Renal cortical epithelial cell (primary cell): ENCODE measurements at regions not wholly inside any gene's neighbourhood (a gene's known extent, or its start where the extent isn't known, plus 50 kb on each side); places are given as distances from the start of the nearest gene placed in this dataset.
"Not testable (repeated sequence)": the region's sequence is repeated elsewhere in the genome, so short reads cannot be mapped to it uniquely, and the experiment has no call there.

Experiments
- DNase-seq: peaks from one replicate; pipeline ENCODE4 v3.0.0-alpha.2; 2011; ENCODE audit warnings: low read depth

DNA sequence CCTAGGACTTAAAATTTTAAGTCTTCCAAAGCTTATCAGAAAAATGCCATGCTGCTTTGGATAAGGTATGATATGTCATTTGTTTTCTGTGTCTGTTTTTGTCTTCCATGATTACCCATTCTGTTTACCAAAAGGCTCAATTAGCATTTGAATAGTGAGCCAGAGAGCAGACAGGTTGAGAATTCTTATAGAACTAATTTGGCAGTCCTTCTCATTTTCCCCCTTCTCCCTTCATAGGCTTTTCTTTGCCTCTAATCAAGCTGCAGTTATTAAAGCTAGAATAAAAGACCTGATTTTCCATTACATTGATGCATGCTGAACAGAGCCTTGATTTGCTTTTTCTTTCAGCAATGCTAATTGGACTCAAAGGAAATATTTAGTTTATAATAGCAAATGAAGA, 993.0 kb downstream of the MAT2B start:
- DNase-seq, result no peak

DNA sequence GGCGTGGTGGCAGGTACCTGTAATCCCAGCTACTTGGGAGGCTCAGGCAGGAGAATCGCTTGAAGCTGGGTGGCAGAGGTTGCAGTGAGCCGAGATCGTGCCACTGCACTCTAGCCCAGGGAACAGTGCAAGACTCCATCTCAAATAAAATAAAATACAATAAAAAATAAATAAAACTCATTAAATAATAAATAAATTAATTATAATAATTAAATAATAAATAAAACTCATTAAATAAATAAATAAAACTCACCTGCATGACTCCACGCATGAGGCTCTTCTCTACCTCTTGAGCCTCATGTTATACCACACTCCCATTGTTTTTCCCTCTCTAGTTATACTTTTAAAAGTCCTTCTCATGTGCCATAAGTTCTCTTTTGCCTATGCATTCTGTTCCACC, 995.4 kb downstream of the MAT2B start:
- DNase-seq, result no peak

DNA sequence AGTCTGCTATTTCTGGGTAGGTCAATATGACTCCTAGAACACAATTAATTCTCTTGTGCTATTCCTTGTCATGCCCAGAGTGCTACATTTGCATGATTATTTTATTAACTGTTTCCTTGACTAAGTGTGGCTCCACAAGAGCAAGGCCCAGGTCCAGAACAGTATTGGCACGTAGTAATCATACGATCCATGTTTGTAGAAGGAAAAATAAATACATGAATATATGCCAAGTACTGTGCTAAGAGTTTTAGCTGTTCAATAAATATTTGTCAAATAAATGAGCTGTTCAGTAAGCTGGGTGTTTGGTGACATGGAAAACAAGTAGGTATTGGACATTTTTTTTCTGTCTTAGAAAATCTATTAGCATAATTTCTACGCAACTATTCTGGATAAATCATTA, 995.9 kb downstream of the MAT2B start:
- no peak for DNase-seq

DNA sequence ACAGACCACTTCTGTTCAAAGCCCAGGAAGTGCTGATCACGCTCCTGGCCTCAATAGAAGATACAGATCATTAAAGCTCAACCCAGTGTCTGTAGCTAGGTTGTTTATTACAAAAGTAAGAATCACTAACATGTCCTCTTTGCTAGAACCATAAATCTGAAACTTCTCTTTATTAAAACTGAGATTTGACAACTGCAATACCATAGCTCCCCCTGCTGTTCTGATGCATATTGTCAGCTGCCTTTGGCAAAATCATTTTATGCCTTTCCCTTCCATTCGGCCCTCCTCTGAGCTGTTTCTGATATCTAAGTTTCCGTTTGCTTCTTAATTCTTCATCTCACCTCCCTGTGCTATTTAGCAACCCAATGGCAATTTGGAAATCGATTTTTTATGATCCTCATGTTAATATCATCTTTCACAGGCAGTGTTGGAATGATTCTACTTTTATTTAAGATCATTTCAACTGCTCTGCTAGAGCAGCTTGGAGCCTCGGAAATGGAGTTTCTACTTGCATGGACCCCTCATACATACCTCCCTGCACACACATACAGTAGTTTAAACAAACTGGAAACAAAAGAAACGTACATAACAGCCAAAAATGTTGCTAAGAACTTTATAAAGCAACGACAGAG, 998.8 kb downstream of the MAT2B start:
- DNase-seq, result peak; percentile 45

DNA sequence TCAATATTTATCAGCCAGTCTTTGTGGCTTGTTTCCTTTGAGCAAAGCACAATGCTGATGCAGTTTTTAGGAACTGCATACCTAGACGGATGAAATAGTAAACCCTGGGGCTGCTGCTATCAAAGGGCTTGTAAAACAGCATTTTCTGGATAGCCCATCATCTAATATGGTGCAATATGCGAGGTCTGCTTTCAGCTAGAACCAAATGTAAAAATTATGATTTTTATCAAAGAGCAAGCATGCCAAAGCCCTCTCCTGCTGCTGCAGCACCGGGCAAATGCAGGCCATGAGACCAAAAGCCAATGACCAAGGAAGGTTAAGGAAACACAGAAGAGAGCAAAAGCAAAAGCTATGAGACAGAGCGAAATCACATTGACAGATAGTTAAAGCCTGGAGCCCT, 1000.4 kb downstream of the MAT2B start:
- no peak for DNase-seq

DNA sequence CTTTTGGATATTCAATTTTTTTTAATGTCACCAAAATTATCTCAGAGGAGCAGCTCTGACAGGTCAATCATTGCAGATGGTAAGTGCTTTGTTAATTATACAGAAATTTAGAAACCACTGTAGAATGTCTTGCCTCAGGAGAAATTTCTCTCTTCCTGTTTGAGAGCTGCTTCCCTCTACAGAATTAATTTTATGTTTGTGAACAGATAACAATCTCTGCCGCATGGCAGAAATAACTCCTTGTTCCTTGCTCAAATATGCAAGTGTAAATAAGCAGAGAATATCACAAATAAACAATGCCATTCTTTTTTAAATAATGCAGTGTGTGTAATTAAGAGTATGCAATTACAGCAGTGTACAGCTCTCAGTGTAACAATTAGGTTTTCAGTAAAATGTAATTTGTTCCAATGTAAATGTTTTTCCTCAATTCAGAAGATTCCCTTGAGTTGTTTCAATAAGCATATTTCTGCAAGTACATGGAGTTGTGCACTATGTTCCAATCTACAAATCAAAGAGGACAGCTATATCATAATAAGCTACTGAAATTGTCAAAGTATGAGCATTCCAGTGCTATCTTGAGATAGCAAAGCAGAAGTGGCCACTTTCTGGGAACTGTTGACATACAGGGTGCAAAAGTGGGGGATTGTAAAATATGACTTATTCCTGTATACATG, 1012.8 kb downstream of the MAT2B start:
- DNase-seq, result no peak

DNA sequence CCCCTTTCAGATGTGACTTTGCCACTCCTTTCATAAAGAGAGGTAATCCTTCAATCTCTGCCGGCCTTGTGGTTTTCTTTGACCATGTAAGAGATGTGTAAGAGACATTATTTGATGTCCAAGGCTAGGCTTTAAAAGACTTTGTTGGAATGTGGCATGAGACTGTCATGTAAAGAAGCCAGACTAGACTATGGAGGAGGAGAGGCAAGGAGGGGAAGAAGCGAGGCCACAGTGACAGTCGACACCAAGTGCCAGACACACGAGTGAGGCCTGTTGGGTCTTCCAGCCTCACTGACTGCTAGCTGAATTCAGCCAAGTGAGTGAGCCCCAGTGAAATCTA, 1013.3 kb downstream of the MAT2B start:
- no peak for DNase-seq

DNA sequence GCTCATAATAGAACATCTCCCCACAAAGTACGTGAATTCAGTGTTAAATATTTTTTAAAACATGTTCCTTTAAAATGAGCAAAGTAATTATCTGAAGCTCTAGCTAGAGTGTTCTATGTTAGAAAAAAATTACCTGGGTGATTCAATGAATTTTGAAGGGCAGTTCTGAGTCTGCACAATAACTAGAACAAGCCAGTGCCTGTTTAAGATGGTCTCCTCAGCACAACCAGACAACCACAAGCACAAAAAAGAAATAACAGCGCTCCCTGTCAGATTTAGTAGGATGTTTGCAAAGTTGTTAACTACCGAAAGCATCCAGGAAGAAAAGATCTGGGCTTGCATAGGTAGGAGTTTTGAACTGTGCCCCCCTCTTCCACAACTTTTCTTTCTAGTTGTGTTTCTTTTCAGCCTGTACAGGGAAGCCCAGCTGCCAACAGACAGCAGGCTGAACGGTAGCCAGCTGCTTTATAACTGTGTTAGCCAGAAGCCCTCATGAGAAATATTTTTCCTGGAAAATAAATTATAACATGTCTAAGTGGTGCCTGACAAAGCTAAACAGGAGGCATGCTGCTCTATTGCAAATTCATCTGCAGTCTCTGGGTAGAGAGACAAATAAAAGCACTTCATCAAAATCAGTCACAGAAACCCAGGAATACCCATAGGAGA, 1026.9 kb downstream of the MAT2B start:
- DNase-seq, result no peak

DNA sequence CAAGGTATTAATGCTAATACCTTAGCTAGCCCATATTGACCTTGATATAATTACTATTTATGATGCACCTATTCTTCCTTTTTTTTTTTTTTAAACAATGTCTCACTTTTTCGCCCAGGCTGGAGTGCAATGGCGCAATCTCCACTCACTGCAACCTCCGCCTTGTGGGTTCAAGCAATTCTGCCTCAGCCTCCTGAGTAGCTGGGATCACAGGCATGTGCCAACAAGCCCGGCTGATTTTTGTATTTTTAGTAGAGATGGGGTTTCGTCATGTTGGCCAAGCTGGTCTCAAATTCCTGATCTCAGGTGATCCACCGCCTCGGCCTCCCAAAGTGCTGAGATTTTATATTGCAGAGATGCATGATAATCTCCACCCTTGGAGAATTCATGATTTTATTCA, 1028.0 kb downstream of the MAT2B start:
- DNase-seq, result not testable (repeated sequence)

DNA sequence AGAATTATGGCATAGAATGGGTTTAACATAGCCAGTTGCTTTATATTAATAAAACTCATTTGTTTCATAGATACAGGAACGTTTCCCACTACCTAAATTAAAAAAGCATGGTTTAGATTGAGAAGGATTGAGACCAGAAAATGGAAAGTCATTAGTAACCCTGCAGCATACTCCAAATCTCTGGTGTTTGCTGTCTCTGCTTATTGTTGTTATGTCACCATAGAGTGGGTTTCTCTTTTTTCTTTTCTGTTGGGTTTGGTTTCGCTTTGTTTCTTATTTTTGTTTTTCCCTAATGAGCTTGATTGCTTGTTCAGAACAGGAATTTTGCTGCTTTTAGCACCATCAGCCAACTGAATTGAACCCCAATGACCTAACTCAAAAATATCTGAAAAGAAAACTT, 1034.8 kb downstream of the MAT2B start:
- DNase-seq, result no peak

DNA sequence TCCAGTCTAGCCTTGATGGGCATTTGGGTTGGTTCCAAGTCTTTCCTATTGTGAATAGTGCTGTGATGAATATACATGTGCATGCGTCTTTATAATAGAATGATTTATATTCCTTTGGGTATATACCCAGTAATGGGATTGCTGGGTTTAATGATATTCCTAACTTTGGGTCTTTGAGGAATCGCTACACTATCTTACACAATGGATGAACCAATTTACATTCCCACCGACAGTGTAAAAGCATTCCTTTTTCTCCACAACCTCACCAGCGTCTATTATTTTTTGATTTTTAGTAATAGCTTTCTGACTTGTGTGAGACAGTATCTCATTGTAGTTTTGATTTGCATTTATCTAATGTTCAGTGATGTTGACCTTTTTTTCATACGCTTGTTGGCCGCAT, 1040.1 kb downstream of the MAT2B start:
- DNase-seq, result no peak

DNA sequence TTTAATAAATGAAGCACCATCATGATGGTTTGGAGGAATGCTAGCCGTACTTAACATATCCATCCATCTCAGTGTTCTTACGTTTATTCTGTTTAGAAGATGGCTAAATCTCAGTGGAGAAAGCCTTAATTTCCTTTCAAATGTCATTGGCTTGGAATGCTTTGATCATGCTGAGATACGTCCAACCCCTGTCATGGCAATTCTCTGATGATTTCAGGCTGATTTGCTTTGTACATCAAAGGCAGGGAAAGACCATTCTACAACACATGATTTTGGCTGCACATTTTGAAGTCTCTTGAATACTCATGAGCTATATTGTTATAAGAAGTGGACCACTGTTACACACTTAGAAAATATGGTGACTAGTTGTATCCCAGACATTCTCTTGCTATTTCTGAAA, 1048.4 kb downstream of the MAT2B start:
- no peak for DNase-seq

DNA sequence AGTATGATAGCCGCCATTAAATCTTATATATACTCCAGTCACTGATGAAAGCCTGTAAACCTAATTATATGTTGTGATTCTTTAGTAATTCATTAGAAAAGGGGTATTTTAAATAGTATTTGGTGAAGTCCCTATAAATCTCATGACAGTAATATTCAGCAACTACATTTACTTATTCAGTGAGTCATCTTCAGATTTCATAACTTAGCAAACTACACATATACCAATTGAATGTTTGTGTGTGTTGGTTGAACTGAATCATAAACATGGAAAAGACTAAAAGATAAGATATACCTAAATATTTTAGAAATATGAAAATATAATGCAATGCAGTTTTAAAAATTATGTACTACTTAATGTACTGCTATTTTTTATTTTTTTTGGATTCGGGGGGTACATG, 1050.4 kb downstream of the MAT2B start:
- peak; percentile 3 for DNase-seq

DNA sequence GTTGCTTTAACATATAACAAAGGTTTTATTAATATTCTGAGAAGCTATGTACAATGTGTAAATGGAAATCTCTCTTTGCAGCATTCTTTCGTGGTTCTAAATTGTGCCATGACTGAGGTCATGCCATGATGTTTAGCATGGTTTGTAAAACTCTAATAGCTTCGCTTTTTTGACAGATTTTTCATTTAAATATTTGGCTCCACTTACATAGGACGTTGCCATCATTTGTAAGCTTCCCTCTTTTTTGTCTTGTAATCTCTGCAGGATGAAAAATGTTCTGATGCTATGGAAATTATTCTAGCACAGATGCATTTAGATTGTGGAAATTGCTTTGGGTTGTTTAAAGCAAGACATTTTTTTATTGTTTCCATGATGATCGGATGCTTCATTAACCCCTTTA, 1054.8 kb downstream of the MAT2B start:
- no peak for DNase-seq

DNA sequence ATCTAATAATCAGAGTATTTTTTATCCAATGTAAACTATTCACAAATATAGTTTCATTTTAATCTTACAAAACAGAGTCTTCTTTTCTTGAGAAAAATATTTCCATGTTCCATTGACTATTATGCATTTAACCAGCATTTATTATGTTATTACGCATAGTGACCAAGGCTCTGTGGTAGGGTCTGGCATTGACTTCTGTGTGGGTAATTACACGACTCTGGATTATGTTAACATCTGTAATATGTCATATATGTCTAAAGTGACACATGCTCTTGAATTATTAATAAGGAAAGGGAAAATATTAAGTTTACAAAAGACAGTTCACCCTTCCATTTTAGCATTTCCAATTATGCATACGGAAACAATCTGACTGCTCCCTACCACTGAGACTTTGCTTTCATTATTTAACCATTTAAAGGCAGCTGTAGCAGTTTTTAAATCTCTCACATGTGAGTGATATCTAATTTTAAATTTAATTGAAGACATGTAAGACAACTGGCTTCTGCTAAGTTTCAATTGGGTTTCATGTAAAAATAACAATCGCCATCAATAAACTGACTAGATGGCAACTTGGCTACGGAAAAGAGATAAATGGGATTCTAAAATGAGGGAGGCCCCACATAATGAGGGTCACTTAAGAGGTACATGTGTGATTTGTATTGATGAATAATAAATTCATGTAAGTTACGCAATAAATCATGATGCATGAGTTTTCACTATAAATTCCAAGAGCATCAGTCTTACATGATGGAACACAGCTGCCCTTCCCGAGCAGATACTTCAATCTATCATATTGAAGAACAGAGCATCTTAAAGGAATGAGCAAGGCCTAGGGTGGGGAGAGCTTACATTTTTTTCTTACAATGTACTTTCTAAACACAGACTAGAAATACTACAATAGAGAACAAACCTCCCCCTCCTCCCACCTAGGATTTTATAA, 1056.8 kb downstream of the MAT2B start:
- no peak for DNase-seq

DNA sequence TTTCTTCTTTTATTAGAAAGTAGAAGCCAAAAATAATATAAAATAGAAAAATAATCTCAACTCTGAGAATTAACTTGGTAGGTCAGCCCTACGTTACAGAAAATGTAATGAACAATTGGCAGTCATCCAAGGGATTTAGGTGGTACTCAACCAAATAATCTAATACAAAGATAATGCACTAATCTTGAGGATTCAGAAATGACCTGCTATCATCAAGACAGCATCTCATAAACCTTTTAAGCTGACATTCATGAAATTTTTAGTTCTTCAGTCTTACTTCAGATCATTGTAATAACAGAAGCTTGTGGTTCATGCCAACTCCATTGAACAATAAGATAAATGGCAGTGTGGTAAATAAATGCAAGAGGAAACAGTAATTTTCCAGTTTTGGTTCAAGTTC, 1058.0 kb downstream of the MAT2B start:
- no peak for DNase-seq

DNA sequence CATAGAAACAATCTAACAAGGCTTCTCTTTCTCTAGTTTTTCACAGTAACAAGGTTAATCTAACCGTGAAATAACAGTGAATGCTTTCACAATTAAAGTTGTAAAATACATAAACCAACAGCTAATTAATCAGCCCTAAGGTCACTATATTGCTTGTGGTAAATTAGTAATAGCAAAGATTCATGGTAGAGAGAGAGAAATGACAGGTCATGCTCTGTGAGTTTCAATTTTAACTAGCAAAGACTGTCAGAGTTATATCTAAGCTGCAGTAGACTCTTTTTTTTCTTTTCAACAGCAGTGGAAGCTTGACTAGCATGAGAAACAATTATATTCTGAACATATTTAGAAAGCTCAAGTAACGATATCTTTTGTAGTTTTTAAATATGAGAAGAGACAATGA, 1068.0 kb downstream of the MAT2B start:
- DNase-seq, result peak; percentile 23

DNA sequence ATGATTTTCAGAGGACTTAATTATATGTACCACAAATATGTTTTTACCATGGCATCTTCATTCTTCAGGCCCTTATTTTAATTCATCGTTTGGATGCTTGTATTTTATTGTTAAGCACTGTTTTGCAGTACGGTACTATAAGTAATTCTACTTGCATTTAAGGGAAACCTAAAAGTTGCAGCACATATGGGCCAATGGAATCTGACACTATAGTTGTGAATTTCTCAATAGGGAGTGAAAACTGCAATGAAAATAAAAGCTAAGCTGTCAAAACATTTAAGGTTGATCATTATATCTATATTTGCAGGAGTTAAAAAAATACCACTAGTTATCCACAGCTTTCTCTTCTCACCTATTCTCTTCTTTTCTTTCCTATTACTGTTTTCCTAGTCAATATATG, 1071.8 kb downstream of the MAT2B start:
- no peak for DNase-seq

DNA sequence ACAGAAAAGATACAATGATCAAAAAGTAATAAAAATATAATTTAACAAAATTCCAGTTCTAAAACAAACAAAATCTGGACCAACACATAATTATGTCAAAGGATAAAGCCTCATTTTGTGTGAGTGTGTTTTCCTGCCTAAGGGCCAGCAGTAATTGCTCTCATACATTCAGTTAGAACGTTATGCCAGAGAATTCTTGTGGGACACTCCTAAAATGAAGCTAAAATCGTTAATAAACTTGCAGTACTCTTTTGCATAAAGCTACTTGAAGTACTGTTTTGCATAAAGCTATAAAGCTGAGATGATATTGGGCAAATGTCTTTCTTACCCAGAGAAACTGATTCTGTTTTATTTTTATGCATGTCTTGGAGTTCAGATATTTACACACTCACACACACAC, 1072.3 kb downstream of the MAT2B start:
- no peak for DNase-seq

DNA sequence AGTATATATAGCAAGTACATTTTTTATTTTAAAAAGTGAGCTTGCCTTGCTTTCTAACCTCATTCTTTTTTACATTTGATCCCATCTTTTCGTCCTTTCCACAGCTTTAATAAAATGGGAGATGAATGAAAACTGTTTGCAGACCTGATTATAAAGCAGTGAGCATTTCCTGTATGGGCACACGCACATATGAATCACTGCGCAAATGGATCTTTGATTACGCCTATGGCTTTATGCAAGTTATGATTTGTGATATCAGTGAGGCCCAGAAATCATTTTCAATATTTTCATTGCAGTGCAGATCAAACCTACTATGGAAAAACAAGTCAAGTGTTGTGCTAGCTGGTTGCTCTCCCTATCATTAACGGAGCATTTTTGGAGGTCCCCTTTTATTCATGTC, 1073.0 kb downstream of the MAT2B start:
- no peak for DNase-seq

DNA sequence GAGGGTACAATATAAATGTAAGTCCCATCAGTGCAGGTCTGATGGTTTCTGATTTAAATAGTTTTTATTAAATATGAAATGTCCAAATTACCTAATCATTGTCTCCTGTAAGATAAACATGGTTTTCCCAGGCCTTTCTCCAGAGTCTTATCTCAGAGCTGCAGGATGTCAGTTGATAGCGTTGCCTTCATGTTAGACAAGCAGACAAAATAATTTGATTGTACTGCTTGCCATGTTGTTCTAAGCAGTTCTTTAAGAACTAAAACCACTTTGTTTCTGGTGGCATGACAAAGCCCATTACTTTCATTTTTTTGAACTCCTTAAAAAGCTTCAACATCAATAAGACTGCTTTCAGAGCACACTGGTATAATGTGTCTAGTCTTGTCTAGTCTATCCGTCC, 1073.5 kb downstream of the MAT2B start:
- no peak for DNase-seq

DNA sequence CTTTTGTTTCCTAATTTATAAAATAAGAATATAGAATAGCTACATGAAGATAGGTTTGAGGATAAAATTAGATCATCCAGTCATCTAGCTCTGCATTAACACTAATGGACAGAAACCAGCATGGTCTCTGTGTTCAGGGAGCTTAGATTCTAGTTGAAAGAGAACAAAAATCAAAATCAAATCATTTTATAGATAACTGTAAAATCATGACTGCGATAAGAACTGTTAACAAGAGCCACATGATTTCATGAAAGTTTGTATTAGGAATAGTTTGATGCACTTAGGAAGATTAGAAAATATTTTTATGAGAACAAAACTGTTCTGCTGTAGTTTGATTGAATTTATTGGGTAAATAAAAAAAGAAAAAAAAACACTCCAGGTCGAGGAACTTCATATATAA, 1074.7 kb downstream of the MAT2B start:
- DNase-seq, result no peak

DNA sequence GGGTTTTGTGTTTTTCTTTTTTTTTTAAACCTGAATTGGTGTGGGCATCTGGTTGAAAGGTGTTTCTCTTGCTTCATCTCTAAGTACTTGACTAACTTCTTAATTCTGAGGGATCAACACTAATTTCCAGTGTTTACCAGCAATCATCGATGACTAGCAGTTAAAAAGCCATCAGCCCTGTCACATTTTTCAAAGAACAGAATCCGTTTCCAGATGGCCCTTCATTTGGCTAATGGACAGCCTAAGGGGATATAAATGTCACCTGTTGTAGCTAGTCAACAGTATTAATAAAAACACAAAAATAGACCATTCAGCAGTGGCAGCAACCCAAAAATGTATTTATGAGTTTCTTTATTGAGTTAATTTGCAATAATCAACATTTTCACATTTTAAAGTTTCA, 1076.5 kb downstream of the MAT2B start:
- DNase-seq, result no peak
